ENCODE measurements at regions not wholly inside any gene's neighbourhood (a gene's known extent, or its start where the extent isn't known, plus 50 kb on each side); places are given as distances from the start of the nearest gene placed in this dataset.

- no peak for TF ChIP-seq TSHZ2 (CRISPR knock-in tag; IDR thresholded peaks at IDR 0.05)
- no peak for TF ChIP-seq OSR1 (CRISPR knock-in tag; IDR thresholded peaks at IDR 0.05)
- TF ChIP-seq PPARA (CRISPR knock-in tag; IDR thresholded peaks at IDR 0.05; ENCODE audit: borderline replicate concordance) = no peak
Measured at GRCh38 chr9:71628247-71628646, 140.1 kb downstream of the CEMIP2 start (continued).

- ATAC-seq = no peak
- no peak for TF ChIP-seq ZFP3 (CRISPR knock-in tag; IDR thresholded peaks at IDR 0.05)
- TF ChIP-seq, protein P1, sequence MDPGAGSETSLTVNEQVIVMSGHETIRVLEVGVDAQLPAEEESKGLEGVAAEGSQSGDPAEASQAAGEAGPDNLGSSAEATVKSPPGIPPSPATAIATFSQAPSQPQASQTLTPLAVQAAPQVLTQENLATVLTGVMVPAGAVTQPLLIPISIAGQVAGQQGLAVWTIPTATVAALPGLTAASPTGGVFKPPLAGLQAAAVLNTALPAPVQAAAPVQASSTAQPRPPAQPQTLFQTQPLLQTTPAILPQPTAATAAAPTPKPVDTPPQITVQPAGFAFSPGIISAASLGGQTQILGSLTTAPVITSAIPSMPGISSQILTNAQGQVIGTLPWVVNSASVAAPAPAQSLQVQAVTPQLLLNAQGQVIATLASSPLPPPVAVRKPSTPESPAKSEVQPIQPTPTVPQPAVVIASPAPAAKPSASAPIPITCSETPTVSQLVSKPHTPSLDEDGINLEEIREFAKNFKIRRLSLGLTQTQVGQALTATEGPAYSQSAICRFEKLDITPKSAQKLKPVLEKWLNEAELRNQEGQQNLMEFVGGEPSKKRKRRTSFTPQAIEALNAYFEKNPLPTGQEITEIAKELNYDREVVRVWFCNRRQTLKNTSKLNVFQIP (CRISPR knock-in tag; IDR thresholded peaks at IDR 0.05; ENCODE audit: borderline replicate concordance, low read depth) = no peak
- no peak for TF ChIP-seq ZNF70 (CRISPR knock-in tag; IDR thresholded peaks at IDR 0.05)
- TF ChIP-seq TOX (CRISPR knock-in tag; IDR thresholded peaks at IDR 0.05; ENCODE audit: borderline replicate concordance) = no peak
- no peak for TF ChIP-seq ZNF8 (CRISPR knock-in tag; IDR thresholded peaks at IDR 0.05)
- no peak for TF ChIP-seq ZNF565 (CRISPR knock-in tag; conservative IDR thresholded peaks at IDR 0.05; ENCODE audit: low read depth)
- no peak for TF ChIP-seq PPARA (CRISPR knock-in tag; IDR thresholded peaks at IDR 0.05; ENCODE audit: borderline replicate concordance)
- TF ChIP-seq CREB5 (CRISPR knock-in tag; IDR thresholded peaks at IDR 0.05; ENCODE audit: low read depth) = no peak
- TF ChIP-seq ARNTL (CRISPR knock-in tag; IDR thresholded peaks at IDR 0.05; ENCODE audit: borderline replicate concordance, low read depth) = no peak
- no peak for TF ChIP-seq RARB (CRISPR knock-in tag; IDR thresholded peaks at IDR 0.05)
- no peak for TF ChIP-seq CSDC2 (CRISPR knock-in tag; IDR thresholded peaks at IDR 0.05)
- no peak for TF ChIP-seq SNAI2 (CRISPR knock-in tag; IDR thresholded peaks at IDR 0.05)
- TF ChIP-seq TCF4 (CRISPR knock-in tag; IDR thresholded peaks at IDR 0.05; ENCODE audit: borderline replicate concordance) = no peak
- TF ChIP-seq ZFP30 (CRISPR knock-in tag; IDR thresholded peaks at IDR 0.05) = no peak
Measured at GRCh38 chr9:71627537-71627936, 140.8 kb downstream of the CEMIP2 start.

DNA sequence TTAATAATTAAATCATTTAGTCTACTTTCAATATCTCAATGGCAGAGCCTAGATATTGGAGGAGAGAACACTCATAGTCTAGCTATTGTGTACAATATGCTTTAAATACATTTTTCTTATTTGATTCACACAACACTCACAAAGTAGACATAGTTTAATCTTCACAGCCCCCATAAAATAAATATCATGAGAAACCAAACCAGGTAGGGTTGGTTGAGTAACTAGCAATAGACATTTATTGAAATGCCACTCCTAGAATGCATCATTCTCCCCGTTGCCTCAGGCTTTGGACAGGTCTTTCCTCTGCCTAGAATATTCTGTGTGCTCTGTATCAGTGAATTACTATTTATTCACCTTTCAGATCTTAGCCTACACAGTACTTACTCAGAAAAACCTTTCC, 141.9 kb downstream of the CEMIP2 start:
- ATAC-seq = no peak
- no peak for TF ChIP-seq ESRRG (CRISPR knock-in tag; IDR thresholded peaks at IDR 0.05)
- TF ChIP-seq OSR1 (CRISPR knock-in tag; IDR thresholded peaks at IDR 0.05) = no peak
- no peak for TF ChIP-seq TOX (CRISPR knock-in tag; IDR thresholded peaks at IDR 0.05; ENCODE audit: borderline replicate concordance)
- TF ChIP-seq, protein P1 (CRISPR knock-in tag; IDR thresholded peaks at IDR 0.05; ENCODE audit: borderline replicate concordance, low read depth) = no peak
- no peak for TF ChIP-seq PPARA (CRISPR knock-in tag; IDR thresholded peaks at IDR 0.05; ENCODE audit: borderline replicate concordance)
- TF ChIP-seq TCF4 (CRISPR knock-in tag; IDR thresholded peaks at IDR 0.05; ENCODE audit: borderline replicate concordance) = no peak
- no peak for TF ChIP-seq CSRNP3 (CRISPR knock-in tag; IDR thresholded peaks at IDR 0.05)
- TF ChIP-seq ISL1 (CRISPR knock-in tag; IDR thresholded peaks at IDR 0.05) = no peak
- TF ChIP-seq CREB5 (CRISPR knock-in tag; IDR thresholded peaks at IDR 0.05; ENCODE audit: low read depth) = no peak
- TF ChIP-seq TSHZ2 (CRISPR knock-in tag; IDR thresholded peaks at IDR 0.05) = no peak
- no peak for TF ChIP-seq GLIS3 (CRISPR knock-in tag; IDR thresholded peaks at IDR 0.05)
- no peak for TF ChIP-seq RARB (CRISPR knock-in tag; IDR thresholded peaks at IDR 0.05)
- no peak for TF ChIP-seq CSDC2 (CRISPR knock-in tag; IDR thresholded peaks at IDR 0.05)
- TF ChIP-seq ZNF70 (CRISPR knock-in tag; IDR thresholded peaks at IDR 0.05) = no peak
- TF ChIP-seq ZFP30 (CRISPR knock-in tag; IDR thresholded peaks at IDR 0.05) = no peak
- TF ChIP-seq ZFP3 (CRISPR knock-in tag; IDR thresholded peaks at IDR 0.05) = no peak
- TF ChIP-seq ZNF565 (CRISPR knock-in tag; conservative IDR thresholded peaks at IDR 0.05; ENCODE audit: low read depth) = no peak
